GM23338 (cell line): ENCODE measurements at regions not wholly inside any gene's neighbourhood (a gene's known extent, or its start where the extent isn't known, plus 50 kb on each side); places are given as distances from the start of the nearest gene placed in this dataset.

Experiments
- ATAC-seq: fragments of 200-7000 bp; cut with Tn5 transposase; 3 replicates; pipeline ENCODE4 v1.9.1; 2020
- DNase-seq: peaks from one replicate; pipeline ENCODE4 v3.0.0-alpha.2; 2015; ENCODE audit warnings: low spot score
- H2AFZ ChIP-seq: fragments of 200-600 bp; sonication (generic); 2 replicates; pipeline ENCODE4 v1.8.0; 2016; ENCODE audit warnings: antibody characterized with exemption, mild to moderate bottlenecking, moderate library complexity
- H3F3A ChIP-seq: fragments of 200-600 bp; sonication (generic); replicated peaks from 2 replicates; pipeline ENCODE4 v1.8.0; 2017; ENCODE audit warnings: antibody characterized with exemption, mixed run types, low read depth
- H3K27ac ChIP-seq: fragments of 200-600 bp; sonication (generic); 2 replicates; pipeline ENCODE4 v1.6.1; 2016; ENCODE audit warnings: low read depth
- H3K27me3 ChIP-seq: fragments of 200-600 bp; sonication (generic); 2 replicates; pipeline ENCODE4 v1.8.0; 2016; ENCODE audit warnings: mild to moderate bottlenecking, mixed run types, moderate library complexity; ENCODE audit not compliant: insufficient read depth
- H3K36me3 ChIP-seq: fragments of 200-600 bp; sonication (generic); 2 replicates; pipeline ENCODE4 v1.8.0; 2016; ENCODE audit warnings: mild to moderate bottlenecking; ENCODE audit not compliant: insufficient read depth
- H3K4me1 ChIP-seq: fragments of 200-600 bp; sonication (generic); 2 replicates; pipeline ENCODE4 v1.8.0; 2016; ENCODE audit warnings: mild to moderate bottlenecking, moderate library complexity; ENCODE audit not compliant: insufficient read depth
- H3K4me2 ChIP-seq: fragments of 200-600 bp; sonication (generic); 2 replicates; pipeline ENCODE4 v1.7.1; 2017; ENCODE audit warnings: mixed run types
- H3K4me3 ChIP-seq: fragments of 200-600 bp; sonication (generic); 2 replicates; pipeline ENCODE4 v1.6.1; 2016; ENCODE audit warnings: mixed run types
- H3K79me2 ChIP-seq: fragments of 200-600 bp; sonication (generic); replicated peaks from 2 replicates; pipeline ENCODE4 v1.8.0; 2017; ENCODE audit warnings: mild to moderate bottlenecking; ENCODE audit not compliant: insufficient read depth
- H3K9me2 ChIP-seq: fragments of 200-600 bp; sonication (generic); 2 replicates; pipeline ENCODE4 v1.8.0; 2017; ENCODE audit not compliant: insufficient read depth
- H4K20me1 ChIP-seq: fragments of 200-600 bp; sonication (generic); replicated peaks from 2 replicates; pipeline ENCODE4 v1.8.0; 2017; ENCODE audit warnings: mild to moderate bottlenecking; ENCODE audit not compliant: insufficient read depth
- H3K27ac Mint-ChIP-seq: 2 replicates; pipeline ENCODE4 v1.8.0; 2020; ENCODE audit warnings: inconsistent platforms, mild to moderate bottlenecking, moderate library complexity, mixed read lengths
- H3K27me3 Mint-ChIP-seq: 3 replicates; pipeline ENCODE4 v1.8.0; 2022; ENCODE audit warnings: low read depth, mild to moderate bottlenecking, moderate library complexity, mixed read lengths, inconsistent platforms; ENCODE audit not compliant: insufficient read depth, poor library complexity
- H3K36me3 Mint-ChIP-seq: 3 replicates; pipeline ENCODE4 v1.8.0; 2021; ENCODE audit warnings: low read depth, mild to moderate bottlenecking, inconsistent platforms, moderate library complexity, mixed read lengths
- H3K4me1 Mint-ChIP-seq: 3 replicates; pipeline ENCODE4 v1.8.0; 2020; ENCODE audit warnings: mild to moderate bottlenecking, inconsistent platforms, mixed read lengths
- H3K4me3 Mint-ChIP-seq: 3 replicates; pipeline ENCODE4 v1.8.0; 2021; ENCODE audit warnings: moderate library complexity, mild to moderate bottlenecking, inconsistent platforms, mixed read lengths
- H3K9me3 Mint-ChIP-seq: 3 replicates; pipeline ENCODE4 v1.8.0; 2020; ENCODE audit warnings: moderate library complexity, mild to moderate bottlenecking, inconsistent platforms, mixed read lengths
- CREB1 ChIP-seq: fragments of 250-450 bp; sonication (Bioruptor Pico); IDR thresholded peaks from 2 replicates; pipeline ENCODE4 v1.5.0; 2020; ENCODE audit warnings: low read depth, mild to moderate bottlenecking, moderate library complexity
- EZH2 ChIP-seq: fragments of 200-600 bp; sonication (generic); IDR thresholded peaks from one replicate; pipeline ENCODE4 v1.8.0; 2017; ENCODE audit warnings: antibody characterized with exemption, mild to moderate bottlenecking, low read depth; ENCODE audit not compliant: unreplicated experiment
- EZH2phosphoT487 ChIP-seq: fragments of 200-600 bp; sonication (generic); IDR thresholded peaks from one replicate; pipeline ENCODE4 v1.8.1; 2018; ENCODE audit warnings: antibody characterized with exemption; ENCODE audit not compliant: unreplicated experiment
- JUNB ChIP-seq: IDR thresholded peaks from one replicate; pipeline ENCODE4 v1.6.1; 2016; ENCODE audit warnings: antibody characterized with exemption; ENCODE audit not compliant: unreplicated experiment
- NANOG ChIP-seq: IDR thresholded peaks from 2 replicates; pipeline ENCODE4 v1.6.1; 2016; ENCODE audit warnings: antibody characterized with exemption, borderline replicate concordance
- POLR2AphosphoS5 ChIP-seq: IDR thresholded peaks from 2 replicates; pipeline ENCODE4 v1.6.1; 2016; ENCODE audit warnings: antibody characterized with exemption, low read depth
- STAT1 ChIP-seq: IDR thresholded peaks from one replicate; pipeline ENCODE4 v1.6.1; 2016; ENCODE audit warnings: antibody characterized with exemption; ENCODE audit not compliant: unreplicated experiment
- ZNF114 ChIP-seq: fragments of 250-450 bp; sonication (Bioruptor Pico); IDR thresholded peaks from 2 replicates; pipeline ENCODE4 v1.5.0; 2020; ENCODE audit warnings: mild to moderate bottlenecking, moderate library complexity
- ZNF331 ChIP-seq: fragments of 250-450 bp; sonication (Bioruptor Pico); IDR thresholded peaks from 2 replicates; pipeline ENCODE4 v1.5.0; 2020; ENCODE audit warnings: low read depth, mild to moderate bottlenecking, moderate library complexity
- ZNF462 ChIP-seq: fragments of 250-450 bp; sonication (Bioruptor Pico); IDR thresholded peaks from 2 replicates; pipeline ENCODE4 v1.5.0; 2020; ENCODE audit warnings: mild to moderate bottlenecking, moderate library complexity
- TF ChIP-seq, protein P1 (sequence below), 2 experiments: fragments of 200-600 bp in 1 of 2; sonication (generic) in 1 of 2; conservative IDR thresholded peaks; 2 replicates each; pipeline versions ENCODE4 v1.5.1 to v1.6.1; 2016 to 2017; ENCODE audit warnings: antibody characterized with exemption in 2 of 2, low read depth in 2 of 2, mild to moderate bottlenecking in 2 of 2, moderate library complexity in 1 of 2
- TF ChIP-seq, protein P2 (sequence below): IDR thresholded peaks from 2 replicates; pipeline ENCODE4 v1.6.1; 2016; ENCODE audit warnings: antibody characterized with exemption

- no peaks in the 10 kb centered on the region; the same call in 2 of the 3 replicates for H3K36me3 Mint-ChIP-seq
- ATAC-seq (no peak), DNase-seq (no peak)
- Histone ChIP-seq H3K9me2 (no peaks in the 10 kb centered on the region), H3K27me3 (no peaks in the 10 kb centered on the region), H3K27ac (no peak overlapping the region), H3K79me2 (no peaks in the 10 kb centered on the region), H3K4me2 (no peak overlapping the region), H3F3A (no peaks in the 10 kb centered on the region), H3K4me1 (no peaks in the 10 kb centered on the region), H3K36me3 (no peaks in the 10 kb centered on the region), H2AFZ (no peak overlapping the region), H3K4me3 (no peak overlapping the region), H4K20me1 (no peaks in the 10 kb centered on the region)
- H3K4me1 Mint-ChIP-seq = no peaks in the 10 kb centered on the region; the same call in 1 of the 3 replicates
- TF ChIP-seq ZNF331 (CRISPR knock-in tag) (no peak), POLR2AphosphoS5 (no peak)
- no peak overlapping the region for H3K4me3 Mint-ChIP-seq
- peaks cover 3% of the 10 kb centered on the region; the same call in 2 of the 3 replicates for H3K9me3 Mint-ChIP-seq
- H3K27ac Mint-ChIP-seq = no peak overlapping the region
- peaks cover 3% of the 10 kb centered on the region for H3K27me3 Mint-ChIP-seq
Measured at GRCh38 chr22:27507111-27507611, 294.4 kb downstream of the MN1 start.

DNA sequence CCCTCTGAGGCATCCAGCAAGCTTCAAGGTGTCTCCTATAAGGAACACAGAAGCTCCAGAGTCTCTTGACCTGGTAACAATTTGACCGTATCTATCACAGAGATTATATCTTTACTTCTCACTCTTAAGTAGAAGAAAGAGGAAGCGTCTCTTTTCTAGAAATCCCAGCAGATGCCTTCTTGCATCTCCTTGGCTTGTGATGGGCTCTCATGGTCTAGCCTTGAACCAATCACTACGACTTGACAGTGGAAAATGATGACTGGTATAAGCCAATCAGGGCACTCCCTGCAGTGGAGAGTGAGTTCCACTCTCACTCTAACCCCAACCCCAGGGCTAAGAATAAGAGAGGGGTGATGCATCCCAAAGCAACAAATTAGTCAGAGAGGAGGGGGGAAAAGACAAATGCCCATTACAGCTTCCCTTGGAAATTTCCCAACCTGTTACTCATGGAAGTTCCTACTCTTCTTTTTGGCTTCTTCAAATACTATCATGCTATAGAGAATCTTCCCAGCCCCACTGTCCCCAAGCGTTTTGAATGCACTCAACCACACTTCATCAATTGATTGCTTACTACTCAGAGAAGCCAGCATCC, 293.5 kb downstream of the MN1 start:
- no peaks in the 10 kb centered on the region for H3F3A ChIP-seq
- H3K9me2 ChIP-seq = no peaks in the 10 kb centered on the region
- H2AFZ ChIP-seq = no peak overlapping the region
- ATAC-seq = no peak
- H3K4me1 ChIP-seq = no peaks in the 10 kb centered on the region
- Mint-ChIP-seq H3K36me3 (no peaks in the 10 kb centered on the region; the same call in 2 of the 3 replicates), H3K4me1 (no peaks in the 10 kb centered on the region; the same call in 1 of the 3 replicates), H3K9me3 (peaks cover 3% of the 10 kb centered on the region; the same call in 2 of the 3 replicates), H3K27ac (no peak overlapping the region), H3K27me3 (peaks cover 3% of the 10 kb centered on the region), H3K4me3 (no peak overlapping the region)
- no peak overlapping the region for H3K4me2 ChIP-seq
- H4K20me1 ChIP-seq = no peaks in the 10 kb centered on the region
- H3K27ac ChIP-seq = no peak overlapping the region
- H3K36me3 ChIP-seq = no peaks in the 10 kb centered on the region
- H3K4me3 ChIP-seq = no peak overlapping the region
- no peaks in the 10 kb centered on the region for H3K79me2 ChIP-seq
- no peaks in the 10 kb centered on the region for H3K27me3 ChIP-seq
- DNase-seq = no peak
- TF ChIP-seq STAT1 (no peak), POLR2AphosphoS5 (no peak), ZNF462 (CRISPR knock-in tag) (no peak), JUNB (no peak), NANOG (no peak), CREB1 (CRISPR knock-in tag) (no peak), ZNF114 (no peak), EZH2 (no peak), EZH2phosphoT487 (no peak)
- TF ChIP-seq, protein P1, sequence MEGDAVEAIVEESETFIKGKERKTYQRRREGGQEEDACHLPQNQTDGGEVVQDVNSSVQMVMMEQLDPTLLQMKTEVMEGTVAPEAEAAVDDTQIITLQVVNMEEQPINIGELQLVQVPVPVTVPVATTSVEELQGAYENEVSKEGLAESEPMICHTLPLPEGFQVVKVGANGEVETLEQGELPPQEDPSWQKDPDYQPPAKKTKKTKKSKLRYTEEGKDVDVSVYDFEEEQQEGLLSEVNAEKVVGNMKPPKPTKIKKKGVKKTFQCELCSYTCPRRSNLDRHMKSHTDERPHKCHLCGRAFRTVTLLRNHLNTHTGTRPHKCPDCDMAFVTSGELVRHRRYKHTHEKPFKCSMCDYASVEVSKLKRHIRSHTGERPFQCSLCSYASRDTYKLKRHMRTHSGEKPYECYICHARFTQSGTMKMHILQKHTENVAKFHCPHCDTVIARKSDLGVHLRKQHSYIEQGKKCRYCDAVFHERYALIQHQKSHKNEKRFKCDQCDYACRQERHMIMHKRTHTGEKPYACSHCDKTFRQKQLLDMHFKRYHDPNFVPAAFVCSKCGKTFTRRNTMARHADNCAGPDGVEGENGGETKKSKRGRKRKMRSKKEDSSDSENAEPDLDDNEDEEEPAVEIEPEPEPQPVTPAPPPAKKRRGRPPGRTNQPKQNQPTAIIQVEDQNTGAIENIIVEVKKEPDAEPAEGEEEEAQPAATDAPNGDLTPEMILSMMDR (conservative IDR thresholded peaks at IDR 0.05; ENCODE audit: low read depth in 2 of 2) = no peak
- TF ChIP-seq, protein P2, sequence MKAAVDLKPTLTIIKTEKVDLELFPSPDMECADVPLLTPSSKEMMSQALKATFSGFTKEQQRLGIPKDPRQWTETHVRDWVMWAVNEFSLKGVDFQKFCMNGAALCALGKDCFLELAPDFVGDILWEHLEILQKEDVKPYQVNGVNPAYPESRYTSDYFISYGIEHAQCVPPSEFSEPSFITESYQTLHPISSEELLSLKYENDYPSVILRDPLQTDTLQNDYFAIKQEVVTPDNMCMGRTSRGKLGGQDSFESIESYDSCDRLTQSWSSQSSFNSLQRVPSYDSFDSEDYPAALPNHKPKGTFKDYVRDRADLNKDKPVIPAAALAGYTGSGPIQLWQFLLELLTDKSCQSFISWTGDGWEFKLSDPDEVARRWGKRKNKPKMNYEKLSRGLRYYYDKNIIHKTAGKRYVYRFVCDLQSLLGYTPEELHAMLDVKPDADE = no peak
